Spleen (tissue), 11 donors: ENCODE measurements at regions not wholly inside any gene's neighbourhood (a gene's known extent, or its start where the extent isn't known, plus 50 kb on each side); places are given as distances from the start of the nearest gene placed in this dataset.

ENCODE experiments used
- DNase-seq: peaks from one replicate; pipeline ENCODE4 v3.0.0-alpha.2; 2020
- H3K27ac ChIP-seq, 8 donors: fragments of 200-600 bp; sonication (generic) in 7 of 8; 1 replicate in 4 of 8; 2 replicates in 4 of 8; pipeline versions ENCODE4 v1.5.0 to v1.8.0; 2016 to 2021; ENCODE audit warnings: inconsistent platforms in 4 of 8, mild to moderate bottlenecking in 4 of 8, moderate library complexity in 1 of 8
- H3K27me3 ChIP-seq, 7 donors: fragments of 200-600 bp; sonication (generic) in 6 of 7; replicated peaks in 1 of 7; 1 replicate in 4 of 7; 2 replicates in 3 of 7; pipeline versions ENCODE4 v1.5.0 to v1.8.0; 2016 to 2021; ENCODE audit warnings: inconsistent platforms in 3 of 7, mild to moderate bottlenecking in 1 of 7
- H3K36me3 ChIP-seq, 6 donors: fragments of 200-600 bp; sonication (generic) in 5 of 6; 1 replicate in 4 of 6; 2 replicates in 2 of 6; pipeline versions ENCODE4 v1.5.0 to v1.8.0; 2016 to 2021; ENCODE audit warnings: inconsistent platforms in 2 of 6
- H3K4me1 ChIP-seq, 6 donors: fragments of 200-600 bp; sonication (generic) in 5 of 6; 1 replicate in 3 of 6; 2 replicates in 3 of 6; pipeline versions ENCODE4 v1.5.0 to v1.8.0; 2016 to 2021; ENCODE audit warnings: inconsistent platforms in 3 of 6
- H3K4me3 ChIP-seq, 8 donors: fragments of 200-600 bp; sonication (generic) in 7 of 8; 1 replicate in 4 of 8; 2 replicates in 4 of 8; pipeline versions ENCODE4 v1.5.0 to v1.8.0; 2016 to 2021; ENCODE audit warnings: inconsistent platforms in 4 of 8, mild to moderate bottlenecking in 4 of 8, moderate library complexity in 2 of 8
- H3K9me3 ChIP-seq, 8 donors: fragments of 200-600 bp; sonication (generic) in 7 of 8; 1 replicate in 4 of 8; 2 replicates in 4 of 8; pipeline versions ENCODE4 v1.5.0 to v1.8.0; 2016 to 2021; ENCODE audit warnings: inconsistent platforms in 4 of 8
- CTCF ChIP-seq, 11 experiments: fragments of 200-600 bp in 7 of 11; fragments of 450-650 bp in 4 of 11; sonication (generic) in 4 of 11; IDR thresholded peaks in 8 of 11; conservative IDR thresholded peaks in 3 of 11; 1 replicate in 7 of 11; 2 replicates in 4 of 11; pipeline versions ENCODE4 v1.4.0 to v1.8.0; 2016 to 2021; ENCODE audit warnings: antibody characterized with exemption in 11 of 11, inconsistent platforms in 4 of 11, mild to moderate bottlenecking in 1 of 11
- POLR2A ChIP-seq, 3 donors: fragments of 450-650 bp; IDR thresholded peaks; one replicate each; pipeline ENCODE4 v1.5.1; 2017; ENCODE audit warnings: antibody characterized with exemption in 3 of 3, mild to moderate bottlenecking in 1 of 3
- POLR2AphosphoS5 ChIP-seq, 3 donors: sonication (generic); formaldehyde crosslinking; IDR thresholded peaks; one replicate each; pipeline ENCODE4 v1.5.1; 2017; ENCODE audit warnings: antibody characterized with exemption in 3 of 3
- WGBS, 5 donors: extraction: QIAGEN DNeasy Blood & Tissue Kit in 3 of 5; methylation state at CpG; one replicate each; pipeline versions ENCODE4 v1.1.5 to v1.1.7; 2013 to 2018; 5-methylcytosine and 5-hydroxymethylcytosine counted together
- intact Hi-C: fragments of 100-400 bp; cut with DNase I; formaldehyde crosslinking; loops from one replicate; pipeline ENCODE4 v1.15.0; 2023; ENCODE audit warnings: low total_unique reads
- donor health status: healthy with polysubstance abuse.
- donor health status: DM: no; HTN: no; CAD: no; lungs with moderate emphysema.
- donor health status: DM: no; HTN: no; CAD: no.
- donor health status: Bipolar disorder and iron deficiency.
- donor health status: healthy.
- donor health status: DM: no; HTN: no; CAD: no.
- donor health status: DM: yes; HTN: yes; CAD: no.

GRCh38 chr6:19303383-19303782, 533.8 kb upstream of the ID4 start:
- TF ChIP-seq POLR2AphosphoS5 (IDR thresholded peaks at IDR 0.05) (no peak), CTCF (IDR thresholded peaks at IDR 0.05 in 8 of 11, conservative IDR thresholded peaks at IDR 0.05 in 3 of 11) (no peak), POLR2A (IDR thresholded peaks at IDR 0.05) (no peak)
- Histone ChIP-seq H3K9me3 (peaks cover 0 to 11% (median 0%) of the 10 kb centered on the region in 8 donors), H3K4me1 (no peaks in the 10 kb centered on the region), H3K4me3 (no peak overlapping the region), H3K27ac (no peak overlapping the region), H3K27me3 (no peaks in the 10 kb centered on the region), H3K36me3 (no peaks in the 10 kb centered on the region)
- DNase-seq, result no peak
- WGBS, 5 donors, result 40 to 73% (median 49%) methylated on average over 5 of the region's 5 CpGs
- intact Hi-C loops, result no loop called here

GRCh38 chr6:19309661-19310060, 527.5 kb upstream of the ID4 start:
- Histone ChIP-seq H3K27ac (no peak overlapping the region), H3K4me1 (no peaks in the 10 kb centered on the region), H3K9me3 (peaks cover 0 to 40% (median 8%) of the 10 kb centered on the region in 8 donors), H3K4me3 (no peak overlapping the region), H3K36me3 (no peaks in the 10 kb centered on the region), H3K27me3 (no peaks in the 10 kb centered on the region)
- intact Hi-C loops, result no loop called here
- no peak for DNase-seq
- TF ChIP-seq POLR2A (IDR thresholded peaks at IDR 0.05) (no peak), CTCF (IDR thresholded peaks at IDR 0.05 in 8 of 11, conservative IDR thresholded peaks at IDR 0.05 in 3 of 11) (no peak), POLR2AphosphoS5 (IDR thresholded peaks at IDR 0.05) (no peak)
- WGBS, 5 donors, result 58 to 82% (median 74%) methylated on average over 1 of the region's 1 CpG

- H3K27ac ChIP-seq, result no peak overlapping the region
- TF ChIP-seq POLR2A (IDR thresholded peaks at IDR 0.05), result no peak
- TF ChIP-seq CTCF (IDR thresholded peaks at IDR 0.05 in 8 of 11, conservative IDR thresholded peaks at IDR 0.05 in 3 of 11), result no peak
- no peak for TF ChIP-seq POLR2AphosphoS5 (IDR thresholded peaks at IDR 0.05)
- H3K4me1 ChIP-seq, result no peaks in the 10 kb centered on the region
- no peak overlapping the region for H3K4me3 ChIP-seq
- H3K36me3 ChIP-seq, result no peaks in the 10 kb centered on the region
- H3K9me3 ChIP-seq, result peaks cover 0 to 37% (median 6%) of the 10 kb centered on the region in 8 donors
- no peak for DNase-seq
- WGBS, 5 donors, result 47 to 63% (median 56%) methylated on average over 3 of the region's 3 CpGs
- intact Hi-C loops, result no loop called here
- no peaks in the 10 kb centered on the region for H3K27me3 ChIP-seq
Measured at GRCh38 chr6:19311786-19312185, 525.4 kb upstream of the ID4 start.

- intact Hi-C loops, result no loop called here
- Histone ChIP-seq H3K36me3 (no peaks in the 10 kb centered on the region), H3K27me3 (no peaks in the 10 kb centered on the region), H3K4me3 (no peak overlapping the region), H3K4me1 (no peaks in the 10 kb centered on the region), H3K9me3 (peaks cover 0 to 37% (median 6%) of the 10 kb centered on the region in 8 donors), H3K27ac (no peak overlapping the region)
- 11 to 23% (median 20%) methylated on average over 5 of the region's 5 CpGs for WGBS, 5 donors
- TF ChIP-seq CTCF (IDR thresholded peaks at IDR 0.05 in 8 of 11, conservative IDR thresholded peaks at IDR 0.05 in 3 of 11) (no peak), POLR2AphosphoS5 (IDR thresholded peaks at IDR 0.05) (no peak), POLR2A (IDR thresholded peaks at IDR 0.05) (no peak)
- no peak for DNase-seq
Measured at GRCh38 chr6:19312241-19312978, 524.8 kb upstream of the ID4 start.
